Liver (tissue), 8 donors: ENCODE measurements at regions not wholly inside any gene's neighbourhood (a gene's known extent, or its start where the extent isn't known, plus 50 kb on each side); places are given as distances from the start of the nearest gene placed in this dataset.

Source experiments
- DNase-seq: peaks from one replicate; pipeline ENCODE4 v3.0.0-alpha.2; 2017; ENCODE audit warnings: low spot score
- H3K27ac ChIP-seq, 2 donors: one replicate each; pipeline ENCODE4 v1.7.0; 2013; ENCODE audit warnings: inconsistent platforms in 2 of 2, low read length in 2 of 2, control low read depth in 1 of 2, low read depth in 1 of 2, mild to moderate bottlenecking in 1 of 2
- H3K27me3 ChIP-seq, 4 donors: one replicate each; pipeline versions ENCODE4 v1.6.1 to v1.7.0; 2013; ENCODE audit warnings: low read length in 3 of 4, inconsistent platforms in 1 of 4, mild to moderate bottlenecking in 1 of 4, moderate library complexity in 1 of 4; ENCODE audit not compliant: control insufficient read depth in 4 of 4, insufficient read depth in 4 of 4
- H3K36me3 ChIP-seq, 4 donors: one replicate each; pipeline versions ENCODE4 v1.6.1 to v1.7.0; 2013; ENCODE audit warnings: low read length in 3 of 4, mild to moderate bottlenecking in 3 of 4, low read depth in 1 of 4, moderate library complexity in 1 of 4; ENCODE audit not compliant: control insufficient read depth in 4 of 4, insufficient read depth in 3 of 4
- H3K4me1 ChIP-seq, 4 donors: one replicate each; pipeline versions ENCODE4 v1.6.1 to v1.7.0; 2013; ENCODE audit warnings: low read length in 3 of 4, mild to moderate bottlenecking in 3 of 4, moderate library complexity in 1 of 4; ENCODE audit not compliant: control insufficient read depth in 4 of 4, insufficient read depth in 4 of 4
- H3K4me3 ChIP-seq, 3 donors: one replicate each; pipeline versions ENCODE4 v1.6.1 to v1.7.0; 2013; ENCODE audit warnings: low read length in 3 of 3, control low read depth in 1 of 3, low read depth in 1 of 3, mild to moderate bottlenecking in 1 of 3
- H3K9ac ChIP-seq, 2 donors: one replicate each; pipeline ENCODE4 v1.7.0; 2013; ENCODE audit warnings: low read length in 2 of 2, mild to moderate bottlenecking in 2 of 2, moderate library complexity in 2 of 2, control low read depth in 1 of 2, low read depth in 1 of 2
- H3K9me3 ChIP-seq, 4 donors: one replicate each; pipeline versions ENCODE4 v1.6.1 to v1.7.0; 2013; ENCODE audit warnings: low read length in 3 of 4; ENCODE audit not compliant: control insufficient read depth in 4 of 4
- CTCF ChIP-seq: fragments of 150-350 bp; IDR thresholded peaks from 2 replicates; pipeline ENCODE4 v1.5.1; 2017; ENCODE audit warnings: improper control_type of control experiment, low read depth, low read length; ENCODE audit not compliant: missing input control
- EGR1 ChIP-seq, 2 donors: IDR thresholded peaks; 2 replicates each; pipeline ENCODE4 v1.6.1; 2016 to 2018; ENCODE audit warnings: antibody characterized with exemption in 2 of 2, low read depth in 2 of 2
- FOXA1 ChIP-seq: IDR thresholded peaks from 2 replicates; pipeline ENCODE4 v1.6.1; 2016; ENCODE audit warnings: antibody characterized with exemption
- FOXA2 ChIP-seq: IDR thresholded peaks from 2 replicates; pipeline ENCODE4 v1.6.1; 2016; ENCODE audit warnings: antibody characterized with exemption
- GABPA ChIP-seq, 2 donors: IDR thresholded peaks in 1 of 2; conservative IDR thresholded peaks in 1 of 2; 2 replicates each; pipeline ENCODE4 v1.6.1; 2016; ENCODE audit warnings: antibody characterized with exemption in 2 of 2, mild to moderate bottlenecking in 1 of 2, moderate library complexity in 1 of 2
- HNF4A ChIP-seq, 2 donors: conservative IDR thresholded peaks; 2 replicates each; pipeline ENCODE4 v1.6.1; 2016; ENCODE audit warnings: antibody characterized with exemption in 2 of 2, mild to moderate bottlenecking in 2 of 2
- HNF4G ChIP-seq: IDR thresholded peaks from 2 replicates; pipeline ENCODE4 v1.6.1; 2016; ENCODE audit warnings: antibody characterized with exemption
- JUND ChIP-seq, 2 donors: IDR thresholded peaks; 2 replicates each; pipeline ENCODE4 v1.6.1; 2016; ENCODE audit warnings: antibody characterized with exemption in 2 of 2
- MAX ChIP-seq: IDR thresholded peaks from 2 replicates; pipeline ENCODE4 v1.6.1; 2016; ENCODE audit warnings: antibody characterized with exemption
- NR2F2 ChIP-seq: IDR thresholded peaks from 2 replicates; pipeline ENCODE4 v1.6.1; 2016; ENCODE audit warnings: antibody characterized with exemption
- RAD21 ChIP-seq, 2 donors: IDR thresholded peaks; 2 replicates each; pipeline ENCODE4 v1.6.1; 2016; ENCODE audit warnings: antibody characterized with exemption in 2 of 2, mild to moderate bottlenecking in 2 of 2
- REST ChIP-seq: IDR thresholded peaks from 2 replicates; pipeline ENCODE4 v1.6.1; 2016; ENCODE audit warnings: antibody characterized with exemption, mild to moderate bottlenecking
- RXRA ChIP-seq, 2 donors: IDR thresholded peaks; 2 replicates each; pipeline ENCODE4 v1.6.1; 2017 to 2018; ENCODE audit warnings: antibody characterized with exemption in 2 of 2, mild to moderate bottlenecking in 1 of 2
- SP1 ChIP-seq: IDR thresholded peaks from 2 replicates; pipeline ENCODE4 v1.6.1; 2018; ENCODE audit warnings: antibody characterized with exemption, mild to moderate bottlenecking
- TAF1 ChIP-seq: conservative IDR thresholded peaks from 2 replicates; pipeline ENCODE4 v1.6.1; 2016; ENCODE audit warnings: antibody characterized with exemption, mild to moderate bottlenecking
- YY1 ChIP-seq: IDR thresholded peaks from 2 replicates; pipeline ENCODE4 v1.6.1; 2016; ENCODE audit warnings: antibody characterized with exemption, mild to moderate bottlenecking
- WGBS: extraction: QIAGEN DNeasy Blood & Tissue Kit; methylation state at CpG from one replicate; pipeline ENCODE4 v1.1.7; 2013; 5-methylcytosine and 5-hydroxymethylcytosine counted together
- TF ChIP-seq, protein P1 (sequence below): IDR thresholded peaks from 2 replicates; pipeline ENCODE4 v1.6.1; 2016; ENCODE audit warnings: antibody characterized with exemption
- donor health status: healthy.
- donor health status: healthy.
- donor health status: healthy.
- donor health status: healthy.
- donor health status: healthy.

- no peak for DNase-seq
- Histone ChIP-seq H3K9me3 (peaks cover 0 to 2% (median 0%) of the 10 kb centered on the region in 4 donors), H3K27me3 (no peaks in the 10 kb centered on the region), H3K4me3 (no peak overlapping the region), H3K4me1 (no peaks in the 10 kb centered on the region), H3K27ac (no peak overlapping the region), H3K9ac (no peak overlapping the region), H3K36me3 (no peaks in the 10 kb centered on the region)
- WGBS, result 84% methylated on average over 3 of the region's 3 CpGs
- TF ChIP-seq, protein P1, sequence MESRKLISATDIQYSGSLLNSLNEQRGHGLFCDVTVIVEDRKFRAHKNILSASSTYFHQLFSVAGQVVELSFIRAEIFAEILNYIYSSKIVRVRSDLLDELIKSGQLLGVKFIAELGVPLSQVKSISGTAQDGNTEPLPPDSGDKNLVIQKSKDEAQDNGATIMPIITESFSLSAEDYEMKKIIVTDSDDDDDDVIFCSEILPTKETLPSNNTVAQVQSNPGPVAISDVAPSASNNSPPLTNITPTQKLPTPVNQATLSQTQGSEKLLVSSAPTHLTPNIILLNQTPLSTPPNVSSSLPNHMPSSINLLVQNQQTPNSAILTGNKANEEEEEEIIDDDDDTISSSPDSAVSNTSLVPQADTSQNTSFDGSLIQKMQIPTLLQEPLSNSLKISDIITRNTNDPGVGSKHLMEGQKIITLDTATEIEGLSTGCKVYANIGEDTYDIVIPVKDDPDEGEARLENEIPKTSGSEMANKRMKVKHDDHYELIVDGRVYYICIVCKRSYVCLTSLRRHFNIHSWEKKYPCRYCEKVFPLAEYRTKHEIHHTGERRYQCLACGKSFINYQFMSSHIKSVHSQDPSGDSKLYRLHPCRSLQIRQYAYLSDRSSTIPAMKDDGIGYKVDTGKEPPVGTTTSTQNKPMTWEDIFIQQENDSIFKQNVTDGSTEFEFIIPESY, result no peak
- TF ChIP-seq FOXA1 (no peak), HNF4G (no peak), HNF4A (conservative IDR thresholded peaks at IDR 0.05) (no peak), CTCF (no peak), NR2F2 (no peak), EGR1 (IDR thresholded peaks at IDR 0.05; ENCODE audit: low read depth in 2 of 2) (no peak), TAF1 (no peak), MAX (no peak), SP1 (no peak), REST (no peak), FOXA2 (no peak), RXRA (IDR thresholded peaks at IDR 0.05) (no peak)
These were observed 83.6 kb downstream of the LBH start for GRCh38 chr2:30314981-30315380.

DNA sequence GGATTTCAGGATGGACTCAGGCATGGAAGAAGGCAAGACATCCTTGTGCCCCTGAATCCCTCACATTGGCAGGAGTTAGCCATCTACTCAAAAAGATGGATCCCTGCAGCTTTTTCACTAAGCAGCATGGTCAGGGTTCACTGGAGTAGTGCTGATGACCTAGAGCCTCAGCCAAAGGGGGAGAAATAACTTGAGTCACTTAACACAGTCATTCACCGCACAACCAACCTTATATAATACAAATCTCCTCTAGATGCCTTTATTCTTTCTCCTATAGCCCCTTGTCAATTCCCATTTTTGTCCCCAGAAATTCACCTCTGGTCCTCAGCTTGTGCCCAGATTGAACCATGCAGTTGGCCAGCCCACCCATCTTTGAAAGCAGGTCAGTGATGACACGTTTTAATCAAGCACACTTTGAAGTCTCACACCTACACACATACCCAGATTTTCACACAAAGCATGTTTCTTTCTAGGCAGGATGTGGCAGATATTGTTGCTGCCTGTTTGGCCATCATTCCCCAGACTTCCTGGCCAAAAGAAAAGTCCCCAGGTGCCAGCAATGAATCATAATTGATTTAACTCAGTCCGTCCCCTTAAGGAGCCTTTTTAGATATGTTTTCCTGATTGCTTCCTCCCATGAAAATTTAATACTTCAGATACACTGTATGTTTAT lies 84.2 kb downstream of the LBH start:
- peaks cover 0 to 2% (median 0%) of the 10 kb centered on the region in 4 donors for H3K9me3 ChIP-seq
- no peaks in the 10 kb centered on the region for H3K36me3 ChIP-seq
- no peak for DNase-seq
- no peak overlapping the region for H3K4me3 ChIP-seq
- no peaks in the 10 kb centered on the region for H3K27me3 ChIP-seq
- no peaks in the 10 kb centered on the region for H3K4me1 ChIP-seq
- H3K9ac ChIP-seq, result no peak overlapping the region
- H3K27ac ChIP-seq, result no peak overlapping the region
- WGBS, result 72% methylated on average over 3 of the region's 3 CpGs
- TF ChIP-seq FOXA1, result no peak
- no peak for TF ChIP-seq JUND (IDR thresholded peaks at IDR 0.05)
- no peak for TF ChIP-seq FOXA2
- TF ChIP-seq REST, result no peak
- no peak for TF ChIP-seq RXRA (IDR thresholded peaks at IDR 0.05)
- TF ChIP-seq TAF1, result no peak
- no peak for TF ChIP-seq MAX
- TF ChIP-seq, protein P1, result no peak
- no peak for TF ChIP-seq SP1
- no peak for TF ChIP-seq NR2F2
- TF ChIP-seq HNF4A (conservative IDR thresholded peaks at IDR 0.05), result no peak
- no peak for TF ChIP-seq GABPA (IDR thresholded peaks at IDR 0.05 in 1 of 2, conservative IDR thresholded peaks at IDR 0.05 in 1 of 2)
- TF ChIP-seq EGR1 (IDR thresholded peaks at IDR 0.05; ENCODE audit: low read depth in 2 of 2), result no peak
- no peak for TF ChIP-seq YY1
- no peak for TF ChIP-seq RAD21 (IDR thresholded peaks at IDR 0.05)
- no peak for TF ChIP-seq HNF4G
